ENCODE measurements at regions not wholly inside any gene's neighbourhood (a gene's known extent, or its start where the extent isn't known, plus 50 kb on each side); places are given as distances from the start of the nearest gene placed in this dataset.

GRCh38 chr16:66137853-66138252, 228.6 kb upstream of the CDH5 start:
- no peak for DNase-seq (ENCODE audit: low spot score)

GRCh38 chr16:66136841-66137240, 229.7 kb upstream of the CDH5 start:
- DNase-seq (ENCODE audit: low spot score) = no peak

GRCh38 chr16:66135838-66136237, 230.7 kb upstream of the CDH5 start:
- DNase-seq (ENCODE audit: low spot score) = no peak

- DNase-seq (ENCODE audit: low spot score) = no peak
Observed at GRCh38 chr16:66135421-66135831, 231.1 kb upstream of the CDH5 start.

GRCh38 chr16:66134875-66135274, 231.6 kb upstream of the CDH5 start:
- no peak for DNase-seq (ENCODE audit: low spot score)

DNA sequence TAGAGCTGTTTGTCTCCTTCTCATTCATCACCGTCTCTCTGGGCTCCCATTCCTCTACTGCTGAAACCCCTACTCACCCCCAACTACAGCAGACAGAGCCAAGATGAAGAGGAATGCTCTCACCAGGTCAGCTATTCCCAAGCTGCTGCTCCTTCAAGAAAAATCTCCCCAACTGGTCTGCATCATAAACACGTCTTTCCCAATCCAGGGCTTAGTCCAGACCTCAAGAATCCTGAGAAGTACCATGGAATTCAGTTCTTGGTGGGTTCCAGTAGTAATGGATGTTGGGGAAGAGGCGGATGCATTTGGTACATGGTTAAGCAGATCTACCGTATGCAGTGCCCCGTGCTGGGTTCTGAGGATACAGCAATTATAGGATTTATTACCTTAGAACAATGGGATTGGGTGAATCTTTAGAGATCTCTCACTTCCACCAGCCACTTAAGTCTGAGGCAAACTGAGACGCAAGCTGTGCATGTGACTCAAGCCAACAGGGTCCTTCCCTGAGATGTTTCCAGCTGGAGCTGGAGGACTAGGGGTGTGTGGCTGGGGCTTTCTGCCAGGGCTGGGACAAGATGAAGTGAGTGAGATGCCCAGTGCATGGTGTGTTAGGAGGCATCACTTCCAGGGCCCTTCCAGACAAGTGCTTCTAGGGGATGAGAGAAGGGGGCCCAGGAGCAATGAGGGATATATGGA, 232.7 kb upstream of the CDH5 start:
- DNase-seq (ENCODE audit: low spot score) = no peak

DNA sequence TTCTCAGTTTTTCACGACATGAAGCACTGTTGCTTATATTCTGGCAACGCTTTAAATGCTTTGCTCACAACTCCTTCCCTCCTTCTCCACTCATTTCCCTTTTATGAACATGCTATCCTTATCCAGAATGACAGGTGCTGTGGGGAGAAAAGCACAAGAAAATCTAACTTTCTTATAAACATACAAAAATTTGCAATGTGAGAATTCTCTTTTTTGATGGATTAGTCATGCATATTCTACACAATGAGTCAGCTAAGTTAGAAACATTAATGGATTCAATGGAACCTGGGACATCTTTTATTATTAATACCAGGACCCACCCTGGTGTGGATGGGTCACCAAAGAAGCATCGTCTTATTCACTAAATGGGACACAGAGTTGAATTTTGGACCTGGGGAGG, 234.6 kb upstream of the CDH5 start:
- DNase-seq (ENCODE audit: low spot score) = no peak

DNA sequence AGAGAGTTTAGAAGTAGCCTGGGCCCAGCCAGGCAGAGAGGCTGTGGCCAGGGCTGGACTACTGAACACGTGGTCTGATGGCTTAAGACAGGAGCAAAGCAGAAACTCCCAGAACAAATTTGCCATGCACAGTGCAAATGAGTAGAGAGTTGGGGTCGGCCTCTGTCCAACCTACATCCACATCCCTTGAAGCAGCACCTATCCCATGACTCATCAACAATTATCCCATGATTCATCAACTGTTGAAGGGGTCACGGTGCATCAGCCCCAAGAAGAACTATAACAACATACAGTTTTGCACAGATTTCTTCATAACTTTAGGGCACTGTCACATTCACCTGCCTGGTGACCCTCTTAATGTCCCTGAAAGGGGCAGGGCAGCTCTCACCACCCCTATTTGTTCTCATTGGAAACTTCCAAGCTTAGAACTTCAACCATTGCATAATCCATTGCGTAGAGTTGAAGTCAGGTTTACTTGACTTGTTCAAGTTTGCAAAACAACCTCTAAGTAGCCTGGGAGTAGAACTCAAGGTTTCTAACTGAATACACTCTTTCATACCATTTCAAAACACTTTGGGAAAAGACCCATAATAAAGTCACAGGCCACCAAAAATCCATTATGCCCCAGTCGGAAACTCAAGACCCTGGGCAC, 235.2 kb upstream of the CDH5 start:
- DNase-seq (ENCODE audit: low spot score) = no peak

DNA sequence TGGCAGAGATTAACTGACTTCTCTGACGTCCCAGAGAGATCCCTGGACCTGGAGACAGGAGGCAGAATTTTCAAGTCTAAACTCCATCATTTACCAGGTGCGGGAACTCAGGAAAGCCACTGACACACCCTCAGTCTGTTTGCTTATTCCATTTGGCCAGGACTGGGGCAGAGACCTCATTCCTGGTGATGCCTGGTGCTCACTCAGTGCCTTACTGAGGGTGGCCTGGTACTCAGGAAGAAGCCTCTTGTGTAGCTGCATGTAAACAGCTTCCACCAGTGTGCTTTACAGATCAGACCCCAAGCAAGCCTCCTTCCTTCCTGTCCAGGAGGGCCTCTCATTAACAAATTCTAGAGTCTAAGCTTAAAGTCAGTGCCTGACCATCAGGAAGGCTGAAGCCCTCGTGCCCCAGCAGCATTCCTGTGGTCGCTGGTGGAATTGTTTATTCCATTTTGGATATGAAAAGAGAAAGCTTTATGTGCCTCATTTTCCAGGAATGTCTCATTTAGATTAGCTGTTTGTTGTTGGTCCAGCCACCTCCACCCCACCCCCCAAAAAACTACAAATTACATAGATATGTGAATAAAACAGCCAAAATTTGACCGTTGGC, 236.1 kb upstream of the CDH5 start:
- DNase-seq (ENCODE audit: low spot score) = no peak

GRCh38 chr16:66129196-66129595, 237.3 kb upstream of the CDH5 start:
- no peak for DNase-seq (ENCODE audit: low spot score)

DNA sequence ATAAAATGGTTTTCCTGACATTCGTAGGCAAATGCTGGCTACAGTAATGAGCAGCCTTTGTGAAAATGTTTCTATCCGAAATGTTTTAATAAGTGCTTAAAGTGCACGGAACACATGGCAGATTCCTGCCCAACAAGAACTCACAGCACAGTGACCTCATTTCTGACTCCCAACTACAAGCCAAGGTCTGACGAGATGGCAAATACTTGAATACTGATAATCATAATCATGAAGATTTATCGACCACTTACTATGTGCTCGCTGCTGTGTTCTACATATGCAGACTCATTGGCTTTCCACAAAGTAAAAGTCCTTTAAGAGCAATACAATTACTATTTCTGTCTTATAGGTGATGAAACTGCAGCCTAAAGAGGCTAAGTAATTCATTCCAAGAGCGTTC, 238.1 kb upstream of the CDH5 start:
- no peak for DNase-seq (ENCODE audit: low spot score)

- DNase-seq (ENCODE audit: low spot score) = no peak
Observed at GRCh38 chr16:66127459-66128370, 238.8 kb upstream of the CDH5 start.

- no peak for DNase-seq (ENCODE audit: low spot score)
Observed at GRCh38 chr16:66121466-66121865, 245.0 kb upstream of the CDH5 start.

DNA sequence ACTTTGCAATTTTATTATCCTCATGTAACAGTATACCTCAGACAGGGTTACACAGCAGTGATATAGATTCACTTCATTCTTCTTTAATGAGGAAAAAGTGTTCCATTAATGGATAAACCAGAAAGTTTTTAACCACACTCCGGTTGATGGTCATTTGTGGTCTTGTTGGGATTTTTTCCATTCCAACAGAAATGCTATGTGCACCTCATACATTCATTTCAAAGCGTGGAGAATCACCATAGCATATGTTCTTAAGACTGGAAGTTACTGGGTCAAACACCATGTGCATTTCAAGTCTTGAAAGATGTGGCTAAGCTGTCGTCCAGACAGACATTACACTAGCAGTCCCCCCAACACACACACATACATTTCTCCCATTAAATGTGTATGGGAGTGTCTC, 245.8 kb upstream of the CDH5 start:
- DNase-seq (ENCODE audit: low spot score) = no peak

- no peak for DNase-seq (ENCODE audit: low spot score)
Observed at GRCh38 chr16:66116163-66117002, 250.1 kb upstream of the CDH5 start.

DNA sequence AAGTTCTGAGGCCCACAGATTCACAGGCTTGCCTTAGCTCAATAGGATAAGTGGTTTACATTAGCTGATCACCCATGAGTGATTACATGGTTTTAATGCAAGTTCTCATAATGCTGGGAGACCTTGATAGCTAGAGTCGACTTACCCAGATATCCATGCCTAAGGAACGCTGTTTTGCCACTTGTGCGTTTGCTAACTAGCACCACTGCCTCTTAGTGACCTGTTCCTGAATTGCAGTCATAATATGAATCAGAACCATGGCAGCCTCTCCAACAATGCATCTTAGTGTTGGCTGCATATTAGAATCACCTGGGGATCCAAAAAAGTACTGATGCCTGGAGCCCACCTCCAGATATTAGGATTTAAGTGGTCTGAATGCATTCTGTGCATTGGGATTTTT, 251.1 kb upstream of the CDH5 start:
- no peak for DNase-seq (ENCODE audit: low spot score)

GRCh38 chr16:66113223-66113622, 253.3 kb upstream of the CDH5 start:
- no peak for DNase-seq (ENCODE audit: low spot score)

- no peak for DNase-seq (ENCODE audit: low spot score)
Observed at GRCh38 chr16:66109677-66110076, 256.8 kb upstream of the CDH5 start.

- no peak for DNase-seq (ENCODE audit: low spot score)
Observed at GRCh38 chr16:66107661-66108060, 258.8 kb upstream of the CDH5 start.

DNA sequence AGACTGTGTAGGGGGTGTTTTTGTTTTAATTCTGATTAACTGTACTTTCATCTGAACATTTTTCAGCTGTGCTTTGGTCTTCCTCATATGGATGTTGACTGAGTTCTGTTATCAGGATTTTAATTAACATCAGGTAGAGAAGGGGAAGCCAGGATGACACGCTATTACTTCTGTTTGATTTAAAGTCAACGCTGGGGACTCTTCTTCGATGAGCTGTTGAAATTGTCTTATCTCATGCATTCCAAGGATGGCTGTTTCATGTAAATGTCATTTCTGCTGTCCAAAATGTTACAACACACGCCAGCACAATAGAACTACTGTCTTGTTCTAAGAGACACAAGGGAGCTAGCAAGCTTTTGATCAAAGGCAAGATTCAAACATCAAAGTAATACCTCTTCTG, 263.3 kb upstream of the CDH5 start:
- no peak for DNase-seq (ENCODE audit: low spot score)

DNA sequence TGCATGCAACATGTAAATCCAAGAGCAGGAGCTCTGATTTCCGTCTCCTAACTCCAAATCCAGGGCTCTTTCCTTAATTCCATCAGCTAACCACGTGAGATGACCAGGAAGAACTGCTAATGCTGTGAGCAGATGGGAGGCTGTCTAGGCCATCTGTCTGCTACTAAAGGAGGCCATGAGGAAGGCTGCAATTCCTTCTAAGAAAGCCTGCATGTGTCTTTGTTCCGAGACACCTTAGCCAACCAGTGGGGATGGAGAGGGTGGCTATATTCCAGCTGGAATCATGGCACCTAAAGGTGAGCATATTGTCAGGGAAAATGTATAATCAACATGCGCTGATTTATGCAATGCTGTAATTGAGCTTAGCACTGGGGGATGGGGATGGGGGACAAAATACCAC, 267.2 kb upstream of the CDH5 start:
- no peak for DNase-seq (ENCODE audit: low spot score)

- DNase-seq (ENCODE audit: low spot score) = no peak
Observed at GRCh38 chr16:66097751-66098150, 268.7 kb upstream of the CDH5 start.
